HG03342 (cell line): ENCODE measurements at regions not wholly inside any gene's neighbourhood (a gene's known extent, or its start where the extent isn't known, plus 50 kb on each side); places are given as distances from the start of the nearest gene placed in this dataset.

Experiments
- ATAC-seq: cut with Tn5 transposase; IDR thresholded peaks from one replicate; pipeline ENCODE4 v1.9.1; 2021; ENCODE audit warnings: mild to moderate bottlenecking, moderate library complexity; ENCODE audit not compliant: unreplicated experiment

GRCh38 chr12:63266988-63267387, 116.0 kb upstream of the AVPR1A start:
- no peak for ATAC-seq

- ATAC-seq = no peak
Measured at GRCh38 chr12:63264629-63265028, 113.6 kb upstream of the AVPR1A start.

GRCh38 chr12:63250486-63250885, 99.5 kb upstream of the AVPR1A start:
- ATAC-seq = no peak

- no peak for ATAC-seq
Measured at GRCh38 chr12:63238892-63239291, 87.9 kb upstream of the AVPR1A start.

DNA sequence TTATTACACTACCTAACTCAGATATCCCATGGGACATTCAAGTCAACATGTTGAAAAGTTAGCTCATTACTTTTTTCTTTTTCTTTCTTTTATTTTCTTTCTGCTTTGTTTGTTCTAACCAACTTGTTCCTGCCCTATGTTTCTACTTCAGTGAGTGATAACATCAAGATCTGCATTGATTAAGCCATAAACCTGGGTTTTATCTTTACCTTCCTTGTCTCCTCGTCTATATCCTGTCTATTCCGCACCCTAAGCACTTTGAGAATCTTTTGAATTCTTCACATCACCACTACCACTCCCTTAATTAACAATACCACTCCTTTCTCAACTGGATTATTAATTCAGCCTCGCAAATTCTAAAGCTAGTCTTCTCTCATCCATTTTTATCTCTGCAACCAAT, 81.9 kb upstream of the AVPR1A start:
- no peak for ATAC-seq

DNA sequence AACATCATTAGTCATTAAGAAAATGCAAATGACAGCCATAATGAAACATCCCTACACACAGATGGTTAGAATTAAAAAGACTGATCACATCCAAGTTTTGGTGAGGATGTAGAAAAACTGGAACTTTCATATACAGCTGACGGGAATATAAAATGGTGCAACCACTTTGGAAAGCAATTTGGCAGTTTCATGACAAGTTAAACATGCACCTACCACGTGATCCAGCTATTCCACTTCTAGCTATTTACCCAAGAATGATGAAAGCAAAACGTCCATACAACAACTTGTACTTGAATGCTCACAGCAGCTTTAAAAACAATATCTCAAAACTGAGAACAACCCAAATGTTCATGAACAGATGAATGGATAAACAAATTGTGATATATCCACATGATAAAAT, 77.9 kb upstream of the AVPR1A start:
- no peak for ATAC-seq

GRCh38 chr12:63226792-63227463, 75.9 kb upstream of the AVPR1A start:
- ATAC-seq = no peak

GRCh38 chr12:63224396-63224795, 73.4 kb upstream of the AVPR1A start:
- no peak for ATAC-seq

DNA sequence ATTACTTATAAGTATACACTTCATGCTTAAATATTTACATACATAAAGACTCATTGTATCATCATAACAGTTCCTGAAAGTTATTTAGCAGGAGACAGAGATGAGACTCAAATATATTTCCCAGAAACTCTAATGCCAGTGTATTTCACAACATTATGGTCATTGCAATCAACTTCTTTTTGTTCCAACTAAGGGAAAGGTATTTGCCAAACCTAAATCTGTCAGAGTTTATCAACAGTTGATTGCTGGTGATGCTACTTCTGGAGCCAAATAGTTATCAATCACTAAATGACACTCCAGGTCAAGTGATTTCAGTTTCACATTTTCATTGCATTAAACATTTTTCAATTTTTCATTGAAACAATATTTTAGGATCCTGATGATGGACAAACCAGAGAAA, 72.1 kb upstream of the AVPR1A start:
- no peak for ATAC-seq

DNA sequence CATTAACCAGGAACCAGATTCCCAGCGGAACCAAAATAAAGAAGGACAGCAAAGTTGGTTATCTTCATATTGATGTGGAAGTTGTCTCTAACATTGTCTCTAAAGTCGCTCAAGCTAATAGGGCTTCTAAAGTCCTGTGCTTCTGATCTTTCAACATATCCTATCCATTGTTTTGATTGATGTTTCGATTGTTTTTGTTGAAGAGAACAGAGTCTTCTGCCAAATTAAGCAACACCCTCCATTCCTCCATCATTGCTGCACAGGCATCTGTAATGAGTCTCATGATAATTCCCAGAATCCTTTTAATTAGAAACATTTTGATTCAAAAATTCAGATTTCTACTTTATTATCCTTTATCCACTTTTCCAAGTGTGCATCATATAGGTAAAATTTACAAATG, 71.6 kb upstream of the AVPR1A start:
- ATAC-seq = no peak

DNA sequence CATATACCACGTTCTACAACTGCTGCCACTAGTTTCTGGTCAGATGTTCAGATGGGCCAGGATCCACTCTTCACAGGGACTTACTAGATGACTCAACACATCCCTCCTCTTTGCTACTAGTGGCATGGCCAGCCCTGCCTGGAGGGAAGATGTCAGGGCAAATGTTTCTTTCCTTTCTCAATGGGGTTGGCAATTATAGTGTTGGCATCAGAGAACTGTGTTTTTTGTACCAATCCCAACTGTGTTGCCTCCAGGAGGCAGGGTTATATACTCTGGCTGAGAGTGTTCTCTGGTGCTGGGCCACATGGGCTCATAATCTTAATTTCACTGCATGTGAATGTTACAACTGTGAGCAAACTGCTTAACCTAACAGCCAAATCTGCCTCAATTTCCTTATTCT, 69.9 kb upstream of the AVPR1A start:
- no peak for ATAC-seq

GRCh38 chr12:63212316-63212715, 61.3 kb upstream of the AVPR1A start:
- ATAC-seq = no peak

- no peak for ATAC-seq
Measured at GRCh38 chr12:63208956-63209355, 58.0 kb upstream of the AVPR1A start.

GRCh38 chr12:63206909-63207308, 55.9 kb upstream of the AVPR1A start:
- ATAC-seq = no peak

GRCh38 chr12:63206494-63206893, 55.5 kb upstream of the AVPR1A start:
- ATAC-seq = no peak
